WTC11 (cell line): ENCODE measurements at regions not wholly inside any gene's neighbourhood (a gene's known extent, or its start where the extent isn't known, plus 50 kb on each side); places are given as distances from the start of the nearest gene placed in this dataset.

Experiments used
- ATAC-seq: fragments of 200-7000 bp; cut with Tn5 transposase; 2 replicates; pipeline ENCODE4 v1.10.0; 2021; ENCODE audit warnings: mild to moderate bottlenecking, moderate library complexity
- CTCF ChIA-PET: fragments of 300-600 bp; sonication (Branson Sonifier 250); formaldehyde crosslinking; loops from one replicate; lab custom pipeline; 2021; ENCODE audit warnings: antibody characterized with exemption; lab: Charles Lee
- POLR2A ChIA-PET: fragments of 350-600 bp; sonication (Branson Sonifier 250); formaldehyde crosslinking; loops from one replicate; lab custom pipeline; 2021; ENCODE audit warnings: antibody characterized with exemption; lab: Charles Lee
- DNase-seq: peaks from one replicate; pipeline ENCODE4 v3.0.0; 2021; ENCODE audit warnings: low spot score
- H3K27ac Mint-ChIP-seq: 2 replicates; pipeline ENCODE4 v1.8.0; 2021; ENCODE audit warnings: mixed read lengths
- H3K27me3 Mint-ChIP-seq: 2 replicates; pipeline ENCODE4 v1.8.0; 2021; ENCODE audit warnings: low read depth, mild to moderate bottlenecking, moderate library complexity, mixed read lengths
- H3K36me3 Mint-ChIP-seq: 2 replicates; pipeline ENCODE4 v1.8.0; 2021; ENCODE audit warnings: mixed read lengths
- H3K4me1 Mint-ChIP-seq: 2 replicates; pipeline ENCODE4 v1.8.0; 2022; ENCODE audit warnings: mixed read lengths
- H3K4me3 Mint-ChIP-seq: 2 replicates; pipeline ENCODE4 v1.8.0; 2021; ENCODE audit warnings: mild to moderate bottlenecking, moderate library complexity, mixed read lengths
- H3K9me3 Mint-ChIP-seq: 2 replicates; pipeline ENCODE4 v1.8.0; 2021; ENCODE audit warnings: mixed read lengths
- CTCF ChIP-seq: fragments of 200-600 bp; IDR thresholded peaks from 2 replicates; pipeline ENCODE4 v1.8.0; 2022; ENCODE audit warnings: antibody characterized with exemption
- NR2C2 ChIP-seq: sonication (generic); formaldehyde crosslinking; IDR thresholded peaks from 2 replicates; pipeline ENCODE4 v1.8.0; 2022; ENCODE audit warnings: mild to moderate bottlenecking, missing genetic modification reagents
- PRDM15 ChIP-seq: sonication (generic); formaldehyde crosslinking; IDR thresholded peaks from 2 replicates; pipeline ENCODE4 v1.8.0; 2022; ENCODE audit warnings: missing genetic modification reagents
- STAT6 ChIP-seq: sonication (generic); formaldehyde crosslinking; conservative IDR thresholded peaks from 2 replicates; pipeline ENCODE4 v1.8.1; 2023; ENCODE audit warnings: mild to moderate bottlenecking, low read depth, missing genetic modification reagents, moderate library complexity
- ZNF121 ChIP-seq: sonication (generic); formaldehyde crosslinking; IDR thresholded peaks from 2 replicates; pipeline ENCODE4 v1.8.0; 2023; ENCODE audit warnings: missing genetic modification reagents
- ZNF263 ChIP-seq: sonication (generic); formaldehyde crosslinking; IDR thresholded peaks from 2 replicates; pipeline ENCODE4 v1.8.1; 2022; ENCODE audit warnings: low read depth, mild to moderate bottlenecking, moderate library complexity, missing genetic modification reagents
- ZNF512 ChIP-seq: sonication (generic); formaldehyde crosslinking; IDR thresholded peaks from 2 replicates; pipeline ENCODE4 v1.8.1; 2022; ENCODE audit warnings: missing genetic modification reagents, borderline replicate concordance
- TF ChIP-seq, protein P1 (sequence below): sonication (generic); formaldehyde crosslinking; IDR thresholded peaks from 2 replicates; pipeline ENCODE4 v1.8.1; 2022; ENCODE audit warnings: low read depth, missing genetic modification reagents, borderline replicate concordance
- TF ChIP-seq, protein P2 (sequence below): sonication (generic); formaldehyde crosslinking; conservative IDR thresholded peaks from 2 replicates; pipeline ENCODE4 v1.8.1; 2022; ENCODE audit warnings: mild to moderate bottlenecking, missing genetic modification reagents
- TF ChIP-seq, protein P3 (sequence below): fragments of 250-450 bp; sonication (Bioruptor Pico); IDR thresholded peaks from 2 replicates; pipeline ENCODE4 v2.1.2; 2022; ENCODE audit warnings: mild to moderate bottlenecking, moderate library complexity
- TF ChIP-seq, protein P4 (sequence below): fragments of 250-450 bp; sonication (Bioruptor Pico); IDR thresholded peaks from 2 replicates; pipeline ENCODE4 v1.9.0; 2021; ENCODE audit warnings: mild to moderate bottlenecking, borderline replicate concordance

GRCh38 chr4:110753466-110753865 lies 130.6 kb upstream of the PITX2 start:
- Mint-ChIP-seq H3K4me3 (no peak overlapping the region), H3K27me3 (no peaks in the 10 kb centered on the region), H3K36me3 (no peaks in the 10 kb centered on the region), H3K9me3 (no peaks in the 10 kb centered on the region), H3K27ac (no peak overlapping the region), H3K4me1 (no peaks in the 10 kb centered on the region)
- ChIA-PET CTCF (no interaction called here), POLR2A (no interaction called here)
- ATAC-seq = no peak
- TF ChIP-seq, protein P1, sequence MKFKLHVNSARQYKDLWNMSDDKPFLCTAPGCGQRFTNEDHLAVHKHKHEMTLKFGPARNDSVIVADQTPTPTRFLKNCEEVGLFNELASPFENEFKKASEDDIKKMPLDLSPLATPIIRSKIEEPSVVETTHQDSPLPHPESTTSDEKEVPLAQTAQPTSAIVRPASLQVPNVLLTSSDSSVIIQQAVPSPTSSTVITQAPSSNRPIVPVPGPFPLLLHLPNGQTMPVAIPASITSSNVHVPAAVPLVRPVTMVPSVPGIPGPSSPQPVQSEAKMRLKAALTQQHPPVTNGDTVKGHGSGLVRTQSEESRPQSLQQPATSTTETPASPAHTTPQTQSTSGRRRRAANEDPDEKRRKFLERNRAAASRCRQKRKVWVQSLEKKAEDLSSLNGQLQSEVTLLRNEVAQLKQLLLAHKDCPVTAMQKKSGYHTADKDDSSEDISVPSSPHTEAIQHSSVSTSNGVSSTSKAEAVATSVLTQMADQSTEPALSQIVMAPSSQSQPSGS (CRISPR knock-in tag) = no peak
- no peak for TF ChIP-seq NR2C2 (CRISPR knock-in tag)
- no peak for TF ChIP-seq STAT6 (CRISPR knock-in tag)
- no peak for DNase-seq

DNA sequence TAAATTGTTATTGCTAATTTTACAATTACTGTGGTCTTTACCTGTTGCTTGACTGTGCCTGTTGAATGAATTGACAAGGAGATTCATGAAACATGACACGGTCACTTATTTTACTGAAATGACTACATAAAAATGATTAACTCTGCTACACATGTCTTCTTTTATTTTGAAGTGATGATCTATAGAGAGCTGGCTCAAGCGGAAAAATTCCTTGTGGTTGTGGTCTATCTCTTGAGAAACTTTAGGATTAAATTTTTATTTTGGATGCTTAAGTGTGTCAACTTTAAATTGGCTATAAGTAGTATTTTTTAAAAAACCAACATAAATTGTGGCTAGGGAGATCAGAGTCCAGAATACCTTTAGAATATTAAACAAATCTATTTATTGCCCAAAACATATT lies 131.8 kb upstream of the PITX2 start:
- no peak for ATAC-seq
- Mint-ChIP-seq H3K27me3 (no peaks in the 10 kb centered on the region), H3K9me3 (no peaks in the 10 kb centered on the region), H3K27ac (no peak overlapping the region), H3K36me3 (no peaks in the 10 kb centered on the region), H3K4me3 (no peak overlapping the region), H3K4me1 (no peaks in the 10 kb centered on the region)
- CTCF ChIA-PET = no interaction called here
- no peak for TF ChIP-seq NR2C2 (CRISPR knock-in tag)
- no peak for TF ChIP-seq PRDM15 (CRISPR knock-in tag)
- TF ChIP-seq ZNF263 = no peak
- TF ChIP-seq, protein P2, sequence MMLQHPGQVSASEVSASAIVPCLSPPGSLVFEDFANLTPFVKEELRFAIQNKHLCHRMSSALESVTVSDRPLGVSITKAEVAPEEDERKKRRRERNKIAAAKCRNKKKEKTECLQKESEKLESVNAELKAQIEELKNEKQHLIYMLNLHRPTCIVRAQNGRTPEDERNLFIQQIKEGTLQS (CRISPR knock-in tag) = no peak
- TF ChIP-seq CTCF = no peak
- no peak for TF ChIP-seq ZNF512 (CRISPR knock-in tag)
- TF ChIP-seq ZNF121 (CRISPR knock-in tag) = no peak
- TF ChIP-seq, protein P3, sequence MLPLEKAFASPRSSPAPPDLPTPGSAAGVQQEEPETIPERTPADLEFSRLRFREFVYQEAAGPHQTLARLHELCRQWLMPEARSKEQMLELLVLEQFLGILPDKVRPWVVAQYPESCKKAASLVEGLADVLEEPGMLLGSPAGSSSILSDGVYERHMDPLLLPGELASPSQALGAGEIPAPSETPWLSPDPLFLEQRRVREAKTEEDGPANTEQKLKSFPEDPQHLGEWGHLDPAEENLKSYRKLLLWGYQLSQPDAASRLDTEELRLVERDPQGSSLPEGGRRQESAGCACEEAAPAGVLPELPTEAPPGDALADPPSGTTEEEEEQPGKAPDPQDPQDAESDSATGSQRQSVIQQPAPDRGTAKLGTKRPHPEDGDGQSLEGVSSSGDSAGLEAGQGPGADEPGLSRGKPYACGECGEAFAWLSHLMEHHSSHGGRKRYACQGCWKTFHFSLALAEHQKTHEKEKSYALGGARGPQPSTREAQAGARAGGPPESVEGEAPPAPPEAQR (CRISPR knock-in tag) = no peak
- TF ChIP-seq, protein P4, sequence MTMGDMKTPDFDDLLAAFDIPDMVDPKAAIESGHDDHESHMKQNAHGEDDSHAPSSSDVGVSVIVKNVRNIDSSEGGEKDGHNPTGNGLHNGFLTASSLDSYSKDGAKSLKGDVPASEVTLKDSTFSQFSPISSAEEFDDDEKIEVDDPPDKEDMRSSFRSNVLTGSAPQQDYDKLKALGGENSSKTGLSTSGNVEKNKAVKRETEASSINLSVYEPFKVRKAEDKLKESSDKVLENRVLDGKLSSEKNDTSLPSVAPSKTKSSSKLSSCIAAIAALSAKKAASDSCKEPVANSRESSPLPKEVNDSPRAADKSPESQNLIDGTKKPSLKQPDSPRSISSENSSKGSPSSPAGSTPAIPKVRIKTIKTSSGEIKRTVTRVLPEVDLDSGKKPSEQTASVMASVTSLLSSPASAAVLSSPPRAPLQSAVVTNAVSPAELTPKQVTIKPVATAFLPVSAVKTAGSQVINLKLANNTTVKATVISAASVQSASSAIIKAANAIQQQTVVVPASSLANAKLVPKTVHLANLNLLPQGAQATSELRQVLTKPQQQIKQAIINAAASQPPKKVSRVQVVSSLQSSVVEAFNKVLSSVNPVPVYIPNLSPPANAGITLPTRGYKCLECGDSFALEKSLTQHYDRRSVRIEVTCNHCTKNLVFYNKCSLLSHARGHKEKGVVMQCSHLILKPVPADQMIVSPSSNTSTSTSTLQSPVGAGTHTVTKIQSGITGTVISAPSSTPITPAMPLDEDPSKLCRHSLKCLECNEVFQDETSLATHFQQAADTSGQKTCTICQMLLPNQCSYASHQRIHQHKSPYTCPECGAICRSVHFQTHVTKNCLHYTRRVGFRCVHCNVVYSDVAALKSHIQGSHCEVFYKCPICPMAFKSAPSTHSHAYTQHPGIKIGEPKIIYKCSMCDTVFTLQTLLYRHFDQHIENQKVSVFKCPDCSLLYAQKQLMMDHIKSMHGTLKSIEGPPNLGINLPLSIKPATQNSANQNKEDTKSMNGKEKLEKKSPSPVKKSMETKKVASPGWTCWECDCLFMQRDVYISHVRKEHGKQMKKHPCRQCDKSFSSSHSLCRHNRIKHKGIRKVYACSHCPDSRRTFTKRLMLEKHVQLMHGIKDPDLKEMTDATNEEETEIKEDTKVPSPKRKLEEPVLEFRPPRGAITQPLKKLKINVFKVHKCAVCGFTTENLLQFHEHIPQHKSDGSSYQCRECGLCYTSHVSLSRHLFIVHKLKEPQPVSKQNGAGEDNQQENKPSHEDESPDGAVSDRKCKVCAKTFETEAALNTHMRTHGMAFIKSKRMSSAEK (CRISPR knock-in tag) = no peak
- DNase-seq = no peak
- POLR2A ChIA-PET = no interaction called here
